Panc1 (cell line): ENCODE measurements at regions not wholly inside any gene's neighbourhood (a gene's known extent, or its start where the extent isn't known, plus 50 kb on each side); places are given as distances from the start of the nearest gene placed in this dataset.

Experiments used
- ATAC-seq: fragments of 200-7000 bp; cut with Tn5 transposase; 2 replicates; pipeline ENCODE4 v1.9.1; 2020; ENCODE audit warnings: mild to moderate bottlenecking, moderate library complexity
- BruUV-seq: library from RNA; stranded (reverse); fragments of 400-500 nt; replicated peaks from 2 replicates; lab custom pipeline; 2021; lab: Mats Ljungman, UMichigan
- CTCF ChIA-PET: fragments of 300-600 bp; sonication (Branson Sonifier 250); formaldehyde crosslinking; loops from one replicate; lab custom pipeline; 2022; ENCODE audit warnings: antibody characterized with exemption; lab: Charles Lee
- POLR2A ChIA-PET: fragments of 300-600 bp; sonication (Branson Sonifier 250); formaldehyde crosslinking; loops from one replicate; lab custom pipeline; 2022; ENCODE audit warnings: antibody characterized with exemption; lab: Charles Lee
- DNase-seq: peaks from one replicate; pipeline ENCODE4 v3.0.0-alpha.2; 2010; ENCODE audit warnings: low read depth, low spot score
- H3K27ac ChIP-seq: 2 replicates; pipeline ENCODE4 v1.5.1; 2011; ENCODE audit warnings: mild to moderate bottlenecking, low read length, inconsistent platforms
- H3K27me3 ChIP-seq: fragments of 200-500 bp; sonication (Bioruptor generic); 2 replicates; pipeline ENCODE4 v1.6.0; 2014; ENCODE audit warnings: low read length, inconsistent platforms; ENCODE audit not compliant: control insufficient read depth, insufficient read depth
- H3K36me3 ChIP-seq: fragments of 200-500 bp; sonication (Bioruptor generic); 2 replicates; pipeline ENCODE4 v1.5.1; 2014; ENCODE audit warnings: inconsistent platforms, mild to moderate bottlenecking, low read length, moderate library complexity; ENCODE audit not compliant: control insufficient read depth, insufficient read depth
- H3K4me1 ChIP-seq: 2 replicates; pipeline ENCODE4 v1.5.1; 2011; ENCODE audit warnings: inconsistent platforms, mild to moderate bottlenecking, low read length, moderate library complexity; ENCODE audit not compliant: control insufficient read depth, insufficient read depth
- H3K4me3 ChIP-seq, 2 experiments: 2 replicates each; pipeline ENCODE4 v1.5.1; 2011 to 2012; ENCODE audit warnings: low read depth in 2 of 2, low read length in 2 of 2, mild to moderate bottlenecking in 2 of 2, inconsistent platforms in 1 of 2, moderate library complexity in 1 of 2
- H3K9me3 ChIP-seq: fragments of 200-500 bp; sonication (Bioruptor generic); 2 replicates; pipeline ENCODE4 v1.5.1; 2014; ENCODE audit warnings: low read depth, mild to moderate bottlenecking, inconsistent platforms, low read length, moderate library complexity; ENCODE audit not compliant: control insufficient read depth, insufficient read depth
- CTCF ChIP-seq: fragments of 450-650 bp; IDR thresholded peaks from 2 replicates; pipeline ENCODE4 v1.5.1; 2017; ENCODE audit warnings: mild to moderate bottlenecking
- POLR2AphosphoS5 ChIP-seq: IDR thresholded peaks from 2 replicates; pipeline ENCODE4 v1.6.1; 2012; ENCODE audit warnings: mild to moderate bottlenecking, low read depth, low read length, moderate library complexity
- REST ChIP-seq, 2 experiments: IDR thresholded peaks; 2 replicates each; pipeline ENCODE4 v1.6.1; 2011 to 2012; ENCODE audit warnings: low read depth in 2 of 2, control low read depth in 1 of 2, low read length in 1 of 2, mild to moderate bottlenecking in 1 of 2, moderate library complexity in 1 of 2; ENCODE audit not compliant: insufficient read depth in 1 of 2
- SIN3A ChIP-seq: IDR thresholded peaks from 2 replicates; pipeline ENCODE4 v1.6.1; 2012; ENCODE audit warnings: low read depth, mild to moderate bottlenecking, low read length, moderate library complexity, borderline replicate concordance; ENCODE audit not compliant: insufficient read depth
- TCF7L2 ChIP-seq: IDR thresholded peaks from 2 replicates; pipeline ENCODE4 v1.6.1; 2011; ENCODE audit warnings: mild to moderate bottlenecking, low read depth, low read length, inconsistent platforms
- in situ Hi-C: cut with HindIII; loops from 2 replicates; pipeline ENCODE4 v1.10.0; 2016; ENCODE audit warnings: low sequenced_read_pairs, low pct_unique_long_range_greater_than_20kb
- intact Hi-C: fragments of 100-400 bp; cut with micrococcal nuclease; formaldehyde crosslinking; loops from one replicate; pipeline ENCODE4 v1.10.0; 2022; ENCODE audit not compliant: unreplicated experiment

GRCh38 chr2:30372826-30373225, 74.2 kb upstream of the LCLAT1 start:
- no peaks in the 10 kb centered on the region for H3K27me3 ChIP-seq
- CTCF ChIA-PET = no interaction called here
- ATAC-seq = no peak
- intact Hi-C loops (no loop called here), in situ Hi-C loops (no loop called here)
- TF ChIP-seq SIN3A = no peak
- no peak for TF ChIP-seq CTCF
- H3K4me3 ChIP-seq = no peak overlapping the region
- no peaks in the 10 kb centered on the region for H3K4me1 ChIP-seq
- POLR2A ChIA-PET = no interaction called here
- no peaks in the 10 kb centered on the region for H3K36me3 ChIP-seq
- no peaks in the 10 kb centered on the region for H3K9me3 ChIP-seq
- H3K27ac ChIP-seq = no peak overlapping the region
- no TSS peak for BruUV-seq
- no peak for DNase-seq

- Histone ChIP-seq H3K36me3 (no peaks in the 10 kb centered on the region), H3K27ac (no peak overlapping the region), H3K27me3 (no peaks in the 10 kb centered on the region), H3K4me1 (no peaks in the 10 kb centered on the region), H3K9me3 (no peaks in the 10 kb centered on the region), H3K4me3 (no peak overlapping the region)
- in situ Hi-C loops (no loop called here), intact Hi-C loops (no loop called here)
- ChIA-PET CTCF (no interaction called here), POLR2A (no interaction called here)
- no TSS peak for BruUV-seq
- TF ChIP-seq REST (IDR thresholded peaks at IDR 0.05; ENCODE audit: insufficient read depth in 1 of 2, low read depth in 2 of 2, low read length in 1 of 2) (no peak), SIN3A (no peak), POLR2AphosphoS5 (no peak), TCF7L2 (no peak), CTCF (no peak)
- ATAC-seq = no peak
- no peak for DNase-seq
Measured at GRCh38 chr2:30373881-30374302, 73.2 kb upstream of the LCLAT1 start.
